ENCODE measurements at regions not wholly inside any gene's neighbourhood (a gene's known extent, or its start where the extent isn't known, plus 50 kb on each side); places are given as distances from the start of the nearest gene placed in this dataset.

- 67 to 81% (median 75%) methylated on average over 5 of the region's 5 CpGs for WGBS, 5 donors
- H3K36me3 ChIP-seq = no peaks in the 10 kb centered on the region
- DNase-seq = no peak
These were observed 211.1 kb upstream of the TLE4 start for GRCh38 chr9:79360387-79361347.

DNA sequence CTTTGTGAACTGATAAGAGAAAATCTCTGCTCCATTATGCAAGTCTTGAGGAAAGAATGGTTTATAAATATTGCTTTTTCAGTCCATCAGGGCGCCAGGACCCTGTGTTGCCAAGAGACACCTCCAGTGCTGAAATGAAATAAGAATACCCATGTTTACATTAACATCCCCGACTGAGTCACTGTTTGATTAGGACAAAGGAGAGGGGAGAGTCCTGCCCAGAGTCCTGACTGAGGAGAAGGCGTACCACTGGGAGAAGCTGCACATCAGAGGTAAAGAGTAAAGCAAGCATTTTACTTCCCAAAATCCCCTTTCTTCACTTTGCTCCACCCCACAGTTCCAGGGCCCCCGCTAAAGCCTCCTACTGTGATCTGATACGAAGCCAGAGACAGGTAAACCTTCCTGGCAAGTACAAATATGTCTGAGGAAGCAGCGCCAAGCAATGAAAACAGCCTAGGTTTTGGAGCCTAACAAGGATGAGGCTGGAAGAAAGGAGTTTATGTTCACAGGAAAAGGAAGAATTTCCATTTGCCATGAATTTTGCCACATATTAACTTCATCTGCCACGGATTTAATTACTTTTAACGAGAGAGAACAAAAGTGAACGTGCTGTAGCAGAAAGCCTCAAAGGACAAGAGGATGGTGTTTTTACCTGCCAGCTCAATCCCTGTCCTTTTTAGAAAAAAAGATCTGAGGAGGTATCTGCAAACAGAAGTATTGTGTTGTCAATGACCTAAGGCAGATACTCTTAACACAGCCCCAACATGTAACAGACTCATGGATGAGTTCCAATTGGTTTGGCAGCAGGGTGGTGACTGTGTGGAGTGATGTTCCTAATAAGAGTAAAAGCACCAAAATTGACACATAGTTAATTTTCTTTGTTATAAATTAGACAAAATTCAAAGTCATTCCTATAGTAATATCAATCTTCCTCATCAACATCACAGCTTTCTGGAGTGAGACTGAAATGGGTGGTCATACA, 209.4 kb upstream of the TLE4 start:
- no peak overlapping the region for H3K27ac ChIP-seq
- no peaks in the 10 kb centered on the region for H3K36me3 ChIP-seq
- peak in 1 of 2 donors; percentile 20 for DNase-seq
- H3K27me3 ChIP-seq = no peaks in the 10 kb centered on the region
- no peak for TF ChIP-seq EP300 (IDR thresholded peaks at IDR 0.05)
- no peak overlapping the region for H3K4me3 ChIP-seq
- no peaks in the 10 kb centered on the region for H3K9me3 ChIP-seq
- 29 to 51% (median 38%) methylated on average over 9 of the region's 9 CpGs for WGBS, 5 donors
- intact Hi-C loops (cut with DNase I; ENCODE audit: low total_unique reads) = no loop called here
- H3K4me1 ChIP-seq = peaks cover 0 to 9% (median 4%) of the 10 kb centered on the region in 4 donors

More at GRCh38 chr9:79360387-79361347, 211.1 kb upstream of the TLE4 start:
- no peaks in the 10 kb centered on the region for H3K27me3 ChIP-seq
- no peak overlapping the region for H3K27ac ChIP-seq
- H3K4me1 ChIP-seq = peaks cover 0 to 17% (median 4%) of the 10 kb centered on the region in 4 donors
- no peak overlapping the region for H3K4me3 ChIP-seq
- TF ChIP-seq, protein P1, sequence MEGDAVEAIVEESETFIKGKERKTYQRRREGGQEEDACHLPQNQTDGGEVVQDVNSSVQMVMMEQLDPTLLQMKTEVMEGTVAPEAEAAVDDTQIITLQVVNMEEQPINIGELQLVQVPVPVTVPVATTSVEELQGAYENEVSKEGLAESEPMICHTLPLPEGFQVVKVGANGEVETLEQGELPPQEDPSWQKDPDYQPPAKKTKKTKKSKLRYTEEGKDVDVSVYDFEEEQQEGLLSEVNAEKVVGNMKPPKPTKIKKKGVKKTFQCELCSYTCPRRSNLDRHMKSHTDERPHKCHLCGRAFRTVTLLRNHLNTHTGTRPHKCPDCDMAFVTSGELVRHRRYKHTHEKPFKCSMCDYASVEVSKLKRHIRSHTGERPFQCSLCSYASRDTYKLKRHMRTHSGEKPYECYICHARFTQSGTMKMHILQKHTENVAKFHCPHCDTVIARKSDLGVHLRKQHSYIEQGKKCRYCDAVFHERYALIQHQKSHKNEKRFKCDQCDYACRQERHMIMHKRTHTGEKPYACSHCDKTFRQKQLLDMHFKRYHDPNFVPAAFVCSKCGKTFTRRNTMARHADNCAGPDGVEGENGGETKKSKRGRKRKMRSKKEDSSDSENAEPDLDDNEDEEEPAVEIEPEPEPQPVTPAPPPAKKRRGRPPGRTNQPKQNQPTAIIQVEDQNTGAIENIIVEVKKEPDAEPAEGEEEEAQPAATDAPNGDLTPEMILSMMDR (IDR thresholded peaks at IDR 0.05) = no peak
- no peak for TF ChIP-seq EP300 (IDR thresholded peaks at IDR 0.05)
- intact Hi-C loops (cut with DNase I; ENCODE audit: low total_unique reads) = no loop called here
- H3K9me3 ChIP-seq = no peaks in the 10 kb centered on the region

DNA sequence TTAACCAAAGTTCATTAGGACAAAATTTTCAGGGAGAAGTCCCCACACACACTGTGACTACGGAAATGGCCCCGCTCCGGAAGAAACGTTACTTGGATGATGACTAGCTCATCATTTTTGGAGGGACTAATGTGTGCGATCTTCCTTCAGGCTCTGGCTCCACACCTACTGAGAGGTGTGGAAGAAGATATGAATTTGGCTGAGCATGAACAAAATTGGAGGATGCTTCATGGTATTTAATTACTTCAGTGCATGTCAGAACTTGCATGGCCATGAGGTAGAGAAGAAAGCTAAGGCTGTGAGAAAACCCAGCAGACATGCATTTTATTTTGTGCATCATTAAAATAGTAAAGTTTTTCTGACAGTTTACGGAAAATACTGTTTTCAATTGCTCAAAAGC, 202.1 kb upstream of the TLE4 start:
- no peaks in the 10 kb centered on the region for H3K36me3 ChIP-seq
- TF ChIP-seq, protein P1 (IDR thresholded peaks at IDR 0.05) = no peak
- TF ChIP-seq EP300 (IDR thresholded peaks at IDR 0.05) (no peak), POLR2A (IDR thresholded peaks at IDR 0.05) (no peak), POLR2AphosphoS5 (IDR thresholded peaks at IDR 0.05) (no peak)
- H3K27me3 ChIP-seq = no peaks in the 10 kb centered on the region
- intact Hi-C loops (cut with DNase I; ENCODE audit: low total_unique reads) = no loop called here
- H3K4me3 ChIP-seq = no peak overlapping the region
- WGBS, 5 donors = 86 to 97% (median 95%) methylated on average over 6 of the region's 6 CpGs
- no peaks in the 10 kb centered on the region for H3K9me3 ChIP-seq
- no peak for DNase-seq
- H3K4me1 ChIP-seq = no peaks in the 10 kb centered on the region
- no peak overlapping the region for H3K27ac ChIP-seq

DNA sequence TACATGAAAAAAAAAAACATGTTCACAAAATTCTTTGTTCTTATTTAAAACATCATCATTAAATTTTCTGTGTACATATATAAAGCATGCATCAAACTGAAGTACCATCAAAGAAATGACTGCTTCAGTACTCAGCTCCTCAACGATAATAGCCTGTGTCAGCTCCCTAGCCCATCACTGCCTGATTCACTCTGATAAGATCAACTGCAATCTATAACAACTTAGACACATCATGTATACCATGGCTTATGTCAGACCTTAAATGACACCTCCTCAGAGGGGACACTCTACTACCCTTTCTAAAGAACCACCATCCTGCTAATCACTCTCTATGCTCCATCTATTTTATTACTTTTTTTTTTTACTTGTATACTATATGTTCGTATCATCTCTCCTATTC, 200.5 kb upstream of the TLE4 start:
- H3K27me3 ChIP-seq = no peaks in the 10 kb centered on the region
- H3K36me3 ChIP-seq = no peaks in the 10 kb centered on the region
- no peaks in the 10 kb centered on the region for H3K4me1 ChIP-seq
- 70 to 88% (median 80%) methylated on average over 2 of the region's 2 CpGs for WGBS, 5 donors
- intact Hi-C loops (cut with DNase I; ENCODE audit: low total_unique reads) = no loop called here
- no peak for DNase-seq
- H3K27ac ChIP-seq = no peak overlapping the region
- TF ChIP-seq, protein P1 (IDR thresholded peaks at IDR 0.05) = no peak
- no peaks in the 10 kb centered on the region for H3K9me3 ChIP-seq
- no peak overlapping the region for H3K4me3 ChIP-seq

Data from stomach (tissue), 8 donors.